Vagina (tissue), 2 donors: ENCODE measurements at regions not wholly inside any gene's neighbourhood (a gene's known extent, or its start where the extent isn't known, plus 50 kb on each side); places are given as distances from the start of the nearest gene placed in this dataset.

Source experiments
- POLR2A ChIP-seq, 2 donors: fragments of 450-650 bp; IDR thresholded peaks; one replicate each; pipeline ENCODE4 v1.6.1; 2017; ENCODE audit warnings: antibody characterized with exemption in 2 of 2, mild to moderate bottlenecking in 2 of 2, moderate library complexity in 2 of 2
- POLR2AphosphoS5 ChIP-seq, 2 donors: sonication (generic); formaldehyde crosslinking; IDR thresholded peaks; one replicate each; pipeline ENCODE4 v1.9.0; 2017; ENCODE audit warnings: antibody characterized with exemption in 2 of 2, mild to moderate bottlenecking in 2 of 2, low read depth in 1 of 2; ENCODE audit not compliant: insufficient read depth in 1 of 2
- TF ChIP-seq, protein P1 (sequence below), 3 experiments: fragments of 450-650 bp in 2 of 3; fragments of 200-600 bp in 1 of 3; sonication (generic) in 1 of 3; IDR thresholded peaks; one replicate each; pipeline ENCODE4 v1.5.1; 2017 to 2019; ENCODE audit warnings: antibody characterized with exemption in 3 of 3, mild to moderate bottlenecking in 2 of 3, moderate library complexity in 2 of 3

- TF ChIP-seq, protein P1, sequence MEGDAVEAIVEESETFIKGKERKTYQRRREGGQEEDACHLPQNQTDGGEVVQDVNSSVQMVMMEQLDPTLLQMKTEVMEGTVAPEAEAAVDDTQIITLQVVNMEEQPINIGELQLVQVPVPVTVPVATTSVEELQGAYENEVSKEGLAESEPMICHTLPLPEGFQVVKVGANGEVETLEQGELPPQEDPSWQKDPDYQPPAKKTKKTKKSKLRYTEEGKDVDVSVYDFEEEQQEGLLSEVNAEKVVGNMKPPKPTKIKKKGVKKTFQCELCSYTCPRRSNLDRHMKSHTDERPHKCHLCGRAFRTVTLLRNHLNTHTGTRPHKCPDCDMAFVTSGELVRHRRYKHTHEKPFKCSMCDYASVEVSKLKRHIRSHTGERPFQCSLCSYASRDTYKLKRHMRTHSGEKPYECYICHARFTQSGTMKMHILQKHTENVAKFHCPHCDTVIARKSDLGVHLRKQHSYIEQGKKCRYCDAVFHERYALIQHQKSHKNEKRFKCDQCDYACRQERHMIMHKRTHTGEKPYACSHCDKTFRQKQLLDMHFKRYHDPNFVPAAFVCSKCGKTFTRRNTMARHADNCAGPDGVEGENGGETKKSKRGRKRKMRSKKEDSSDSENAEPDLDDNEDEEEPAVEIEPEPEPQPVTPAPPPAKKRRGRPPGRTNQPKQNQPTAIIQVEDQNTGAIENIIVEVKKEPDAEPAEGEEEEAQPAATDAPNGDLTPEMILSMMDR (IDR thresholded peaks at IDR 0.05) = no peak
- TF ChIP-seq POLR2AphosphoS5 (IDR thresholded peaks at IDR 0.05; ENCODE audit: insufficient read depth in 1 of 2, low read depth in 1 of 2) (peak in 1 of 2 donors; percentile 64), POLR2A (IDR thresholded peaks at IDR 0.05) (no peak)
These were observed 76.0 kb upstream of the DSG1 start for GRCh38 chr18:31241900-31242409.
